ENCODE measurements at regions not wholly inside any gene's neighbourhood (a gene's known extent, or its start where the extent isn't known, plus 50 kb on each side); places are given as distances from the start of the nearest gene placed in this dataset.

GRCh38 chr6:11324453-11325015, 92.1 kb upstream of the NEDD9 start (continued):
- TF ChIP-seq HIC2 (CRISPR knock-in tag; IDR thresholded peaks at IDR 0.05; ENCODE audit: low read depth) (no peak), ATF1 (CRISPR knock-in tag; IDR thresholded peaks at IDR 0.05) (no peak), STAT6 (CRISPR knock-in tag; IDR thresholded peaks at IDR 0.05; ENCODE audit: borderline replicate concordance) (no peak), ZNF274 (CRISPR knock-in tag; IDR thresholded peaks at IDR 0.05) (no peak), CSRNP2 (CRISPR knock-in tag; conservative IDR thresholded peaks at IDR 0.05; ENCODE audit: low read depth) (no peak), RNF219 (CRISPR knock-in tag; IDR thresholded peaks at IDR 0.05) (no peak), ZNF503 (CRISPR knock-in tag; IDR thresholded peaks at IDR 0.05) (no peak), ZMYM3 (CRISPR knock-in tag; IDR thresholded peaks at IDR 0.05) (no peak; the same call in none of the 2 replicates), ZFP1 (CRISPR knock-in tag; IDR thresholded peaks at IDR 0.05) (no peak; the same call in 1 of the 2 replicates), ZNF670 (CRISPR knock-in tag; IDR thresholded peaks at IDR 0.05; ENCODE audit: borderline replicate concordance) (no peak), POLR2G (IDR thresholded peaks at IDR 0.05; ENCODE audit: low read depth, low read length) (no peak), NFKBIZ (CRISPR knock-in tag; IDR thresholded peaks at IDR 0.05) (no peak)

All from HepG2 (cell line).